Fibroblast of lung (primary cell): ENCODE measurements at regions not wholly inside any gene's neighbourhood (a gene's known extent, or its start where the extent isn't known, plus 50 kb on each side); places are given as distances from the start of the nearest gene placed in this dataset.

ENCODE experiments used
- EZH2 ChIP-seq: IDR thresholded peaks from 2 replicates; pipeline ENCODE4 v1.5.1; 2012; ENCODE audit warnings: low read length, control low read depth, mild to moderate bottlenecking; ENCODE audit errors: missing control alignments
- TF ChIP-seq, protein P1 (sequence below), 2 donors: IDR thresholded peaks in 1 of 2; conservative IDR thresholded peaks in 1 of 2; 1 replicate in 1 of 2; 2 replicates in 1 of 2; pipeline ENCODE4 v1.5.1; 2011 to 2012; ENCODE audit warnings: low read length in 2 of 2, control low read depth in 1 of 2, inconsistent platforms in 1 of 2, low read depth in 1 of 2, mild to moderate bottlenecking in 1 of 2

DNA sequence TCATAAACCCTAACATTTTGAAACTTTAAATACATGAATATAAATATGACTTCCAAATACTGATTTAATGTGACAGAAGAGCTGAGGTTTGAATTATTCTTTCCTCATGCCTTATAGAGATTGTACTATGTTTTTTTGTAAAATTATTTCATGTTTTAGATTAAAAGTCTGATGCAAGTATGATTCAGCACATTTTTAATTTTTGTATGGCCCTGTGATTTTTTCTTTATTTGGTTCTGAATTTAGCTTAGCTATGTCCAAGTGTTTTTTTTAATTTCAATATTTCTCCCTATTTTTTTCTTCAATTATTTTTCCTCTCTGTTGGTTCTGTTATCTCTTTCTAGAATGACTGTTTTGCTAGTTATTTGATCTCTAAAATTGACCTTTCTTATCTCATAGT, 552.1 kb downstream of the XIRP2 start:
- TF ChIP-seq, protein P1, sequence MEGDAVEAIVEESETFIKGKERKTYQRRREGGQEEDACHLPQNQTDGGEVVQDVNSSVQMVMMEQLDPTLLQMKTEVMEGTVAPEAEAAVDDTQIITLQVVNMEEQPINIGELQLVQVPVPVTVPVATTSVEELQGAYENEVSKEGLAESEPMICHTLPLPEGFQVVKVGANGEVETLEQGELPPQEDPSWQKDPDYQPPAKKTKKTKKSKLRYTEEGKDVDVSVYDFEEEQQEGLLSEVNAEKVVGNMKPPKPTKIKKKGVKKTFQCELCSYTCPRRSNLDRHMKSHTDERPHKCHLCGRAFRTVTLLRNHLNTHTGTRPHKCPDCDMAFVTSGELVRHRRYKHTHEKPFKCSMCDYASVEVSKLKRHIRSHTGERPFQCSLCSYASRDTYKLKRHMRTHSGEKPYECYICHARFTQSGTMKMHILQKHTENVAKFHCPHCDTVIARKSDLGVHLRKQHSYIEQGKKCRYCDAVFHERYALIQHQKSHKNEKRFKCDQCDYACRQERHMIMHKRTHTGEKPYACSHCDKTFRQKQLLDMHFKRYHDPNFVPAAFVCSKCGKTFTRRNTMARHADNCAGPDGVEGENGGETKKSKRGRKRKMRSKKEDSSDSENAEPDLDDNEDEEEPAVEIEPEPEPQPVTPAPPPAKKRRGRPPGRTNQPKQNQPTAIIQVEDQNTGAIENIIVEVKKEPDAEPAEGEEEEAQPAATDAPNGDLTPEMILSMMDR (conservative IDR thresholded peaks at IDR 0.05 in 1 of 2, IDR thresholded peaks at IDR 0.05 in 1 of 2; ENCODE audit: low read depth in 1 of 2, low read length in 2 of 2): no peak
- no peak for TF ChIP-seq EZH2
